ENCODE measurements at regions not wholly inside any gene's neighbourhood (a gene's known extent, or its start where the extent isn't known, plus 50 kb on each side); places are given as distances from the start of the nearest gene placed in this dataset.

DNA sequence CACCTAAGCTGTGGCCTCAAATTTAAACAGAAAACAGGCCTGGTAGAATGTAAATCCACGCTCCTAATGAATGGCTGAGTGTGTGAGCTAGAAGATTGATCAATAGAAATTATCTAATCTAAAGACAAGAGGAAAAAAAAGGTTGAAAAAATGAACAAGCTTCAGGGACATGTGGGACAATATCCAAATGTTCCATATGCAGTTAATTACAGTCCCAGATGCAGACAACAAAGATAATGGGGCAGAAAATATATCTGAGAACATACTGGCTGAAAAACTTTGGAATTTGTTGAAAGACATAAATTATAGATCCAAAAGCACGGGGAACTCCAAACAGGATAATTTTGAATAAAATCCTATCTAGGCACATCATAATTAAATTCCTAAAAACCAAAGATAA lies 186.7 kb upstream of the SIX2 start:
- Histone ChIP-seq H3K4me3 (ENCODE audit: low read depth, low read length) (no peak overlapping the region), H3K36me3 (ENCODE audit: control insufficient read depth, insufficient read depth, low read length) (no peaks in the 10 kb centered on the region), H3K27me3 (ENCODE audit: control insufficient read depth, insufficient read depth, low read length) (no peaks in the 10 kb centered on the region)
- TF ChIP-seq, protein P1, sequence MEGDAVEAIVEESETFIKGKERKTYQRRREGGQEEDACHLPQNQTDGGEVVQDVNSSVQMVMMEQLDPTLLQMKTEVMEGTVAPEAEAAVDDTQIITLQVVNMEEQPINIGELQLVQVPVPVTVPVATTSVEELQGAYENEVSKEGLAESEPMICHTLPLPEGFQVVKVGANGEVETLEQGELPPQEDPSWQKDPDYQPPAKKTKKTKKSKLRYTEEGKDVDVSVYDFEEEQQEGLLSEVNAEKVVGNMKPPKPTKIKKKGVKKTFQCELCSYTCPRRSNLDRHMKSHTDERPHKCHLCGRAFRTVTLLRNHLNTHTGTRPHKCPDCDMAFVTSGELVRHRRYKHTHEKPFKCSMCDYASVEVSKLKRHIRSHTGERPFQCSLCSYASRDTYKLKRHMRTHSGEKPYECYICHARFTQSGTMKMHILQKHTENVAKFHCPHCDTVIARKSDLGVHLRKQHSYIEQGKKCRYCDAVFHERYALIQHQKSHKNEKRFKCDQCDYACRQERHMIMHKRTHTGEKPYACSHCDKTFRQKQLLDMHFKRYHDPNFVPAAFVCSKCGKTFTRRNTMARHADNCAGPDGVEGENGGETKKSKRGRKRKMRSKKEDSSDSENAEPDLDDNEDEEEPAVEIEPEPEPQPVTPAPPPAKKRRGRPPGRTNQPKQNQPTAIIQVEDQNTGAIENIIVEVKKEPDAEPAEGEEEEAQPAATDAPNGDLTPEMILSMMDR (IDR thresholded peaks at IDR 0.05; ENCODE audit: insufficient read depth, low read length, poor library complexity, severe bottlenecking): no peak
- DNase-seq (ENCODE audit: low read depth): no peak

GRCh38 chr2:45194596-45194995 lies 185.3 kb upstream of the SIX2 start:
- no peaks in the 10 kb centered on the region for H3K36me3 ChIP-seq (ENCODE audit: control insufficient read depth, insufficient read depth, low read length)
- H3K27me3 ChIP-seq (ENCODE audit: control insufficient read depth, insufficient read depth, low read length): no peaks in the 10 kb centered on the region
- H3K4me3 ChIP-seq (ENCODE audit: low read depth, low read length): no peak overlapping the region
- TF ChIP-seq, protein P1 (IDR thresholded peaks at IDR 0.05; ENCODE audit: insufficient read depth, low read length, poor library complexity, severe bottlenecking): no peak
- DNase-seq (ENCODE audit: low read depth): no peak

- no peaks in the 10 kb centered on the region for H3K36me3 ChIP-seq (ENCODE audit: control insufficient read depth, insufficient read depth, low read length)
- TF ChIP-seq, protein P1 (IDR thresholded peaks at IDR 0.05; ENCODE audit: insufficient read depth, low read length, poor library complexity, severe bottlenecking): no peak
- no peaks in the 10 kb centered on the region for H3K27me3 ChIP-seq (ENCODE audit: control insufficient read depth, insufficient read depth, low read length)
- no peak overlapping the region for H3K4me3 ChIP-seq (ENCODE audit: low read depth, low read length)
- no peak for DNase-seq (ENCODE audit: low read depth)
Measured at GRCh38 chr2:45193581-45193980, 184.3 kb upstream of the SIX2 start.

DNA sequence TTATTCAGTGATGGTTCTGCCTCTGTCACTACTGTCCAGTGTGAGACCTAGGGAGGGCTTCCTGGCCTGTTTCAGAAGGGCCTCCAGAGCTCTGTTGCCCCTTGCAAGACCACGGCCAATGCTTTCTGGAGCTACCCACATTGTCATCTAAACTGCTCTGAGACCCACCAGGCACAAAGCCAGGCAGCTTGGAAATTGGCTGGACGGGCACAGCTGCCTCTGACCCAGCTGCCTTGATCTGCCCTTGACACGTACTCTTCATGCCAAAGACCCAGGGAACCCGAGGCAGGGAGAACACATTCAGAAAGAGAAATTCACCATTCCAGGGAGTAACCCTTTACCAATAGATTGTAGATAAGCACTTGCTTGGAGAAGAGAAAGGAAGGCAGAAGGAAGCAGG lies 183.7 kb upstream of the SIX2 start:
- Histone ChIP-seq H3K36me3 (ENCODE audit: control insufficient read depth, insufficient read depth, low read length) (no peaks in the 10 kb centered on the region), H3K27me3 (ENCODE audit: control insufficient read depth, insufficient read depth, low read length) (no peaks in the 10 kb centered on the region), H3K4me3 (ENCODE audit: low read depth, low read length) (no peak overlapping the region)
- DNase-seq (ENCODE audit: low read depth): no peak
- TF ChIP-seq, protein P1 (IDR thresholded peaks at IDR 0.05; ENCODE audit: insufficient read depth, low read length, poor library complexity, severe bottlenecking): no peak

DNA sequence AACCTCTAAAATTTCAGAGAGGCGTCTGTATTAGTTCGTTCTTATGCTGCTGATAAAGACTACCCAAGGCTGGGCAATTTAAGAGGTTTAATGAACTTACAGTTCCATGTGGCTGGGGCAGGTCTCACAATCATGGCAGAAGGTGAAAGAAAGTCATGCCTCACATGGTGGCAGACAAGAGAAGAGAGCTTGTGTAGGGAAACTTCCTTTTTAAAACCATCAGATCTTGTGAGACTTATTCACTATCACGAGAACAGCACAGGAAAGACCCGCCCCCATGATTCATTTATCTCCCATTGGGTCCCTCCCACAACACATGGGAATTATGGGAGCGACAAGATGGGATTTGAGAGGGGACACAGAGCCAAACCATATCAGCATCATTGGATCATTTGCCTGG lies 183.2 kb upstream of the SIX2 start:
- TF ChIP-seq, protein P1 (IDR thresholded peaks at IDR 0.05; ENCODE audit: insufficient read depth, low read length, poor library complexity, severe bottlenecking): no peak
- H3K27me3 ChIP-seq (ENCODE audit: control insufficient read depth, insufficient read depth, low read length): no peaks in the 10 kb centered on the region
- no peak for DNase-seq (ENCODE audit: low read depth)
- H3K4me3 ChIP-seq (ENCODE audit: low read depth, low read length): no peak overlapping the region
- H3K36me3 ChIP-seq (ENCODE audit: control insufficient read depth, insufficient read depth, low read length): no peaks in the 10 kb centered on the region

DNA sequence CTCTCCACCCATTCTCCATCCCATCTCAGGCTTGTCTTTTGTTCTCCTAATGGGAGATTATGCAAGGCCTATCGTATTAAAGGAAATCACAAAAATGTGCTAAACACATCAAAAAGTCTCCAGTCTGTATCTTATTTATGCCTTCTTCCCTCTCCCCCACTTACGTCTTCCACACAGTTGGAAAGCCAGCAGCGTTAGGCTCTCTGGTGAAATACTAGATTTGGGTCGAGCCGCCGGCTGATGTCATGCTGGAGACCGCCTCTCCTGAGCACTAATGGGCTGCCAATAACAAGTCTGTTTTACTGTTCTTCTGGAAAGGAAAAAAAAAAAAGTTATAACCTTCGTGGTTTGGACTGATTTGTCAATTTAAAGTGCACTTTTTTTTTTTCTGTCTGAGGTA lies 182.7 kb upstream of the SIX2 start:
- Histone ChIP-seq H3K4me3 (ENCODE audit: low read depth, low read length) (no peak overlapping the region), H3K27me3 (ENCODE audit: control insufficient read depth, insufficient read depth, low read length) (no peaks in the 10 kb centered on the region), H3K36me3 (ENCODE audit: control insufficient read depth, insufficient read depth, low read length) (no peaks in the 10 kb centered on the region)
- DNase-seq (ENCODE audit: low read depth): no peak
- TF ChIP-seq, protein P1 (IDR thresholded peaks at IDR 0.05; ENCODE audit: insufficient read depth, low read length, poor library complexity, severe bottlenecking): no peak

Data from kidney epithelial cell (primary cell).